ENCODE measurements at regions not wholly inside any gene's neighbourhood (a gene's known extent, or its start where the extent isn't known, plus 50 kb on each side); places are given as distances from the start of the nearest gene placed in this dataset.

- no peak for DNase-seq
- H3K9me3 Mint-ChIP-seq (ENCODE audit: low read depth, unreplicated experiment), result peaks cover 8% of the 10 kb centered on the region
- no peak overlapping the region for H3K4me3 Mint-ChIP-seq (ENCODE audit: low read depth, unreplicated experiment)
- H3K27me3 Mint-ChIP-seq (ENCODE audit: unreplicated experiment), result no peaks in the 10 kb centered on the region
- H3K27ac Mint-ChIP-seq (ENCODE audit: unreplicated experiment), result no peak overlapping the region
- no peaks in the 10 kb centered on the region for H3K36me3 Mint-ChIP-seq (ENCODE audit: insufficient read depth, unreplicated experiment)
- no peaks in the 10 kb centered on the region for H3K4me1 Mint-ChIP-seq (ENCODE audit: low read depth, unreplicated experiment)
- no TSS peak for BruUV-seq (replicated peaks)
- CTCF ChIA-PET, result no interaction called here
- TF ChIP-seq CTCF (IDR thresholded peaks at IDR 0.05; ENCODE audit: unreplicated experiment), result no peak
- intact Hi-C loops (cut with micrococcal nuclease; ENCODE audit: unreplicated experiment), result no loop called here
Observed at GRCh38 chr19:30178721-30179402, 193.3 kb upstream of the ZNF536 start.

- H3K9me3 Mint-ChIP-seq (ENCODE audit: low read depth, unreplicated experiment), result peaks cover 13% of the 10 kb centered on the region
- no TSS peak for BruUV-seq (replicated peaks)
- CTCF ChIA-PET, result no interaction called here
Observed at GRCh38 chr19:30180691-30181090, 191.5 kb upstream of the ZNF536 start.

GRCh38 chr19:30183807-30184490 is 188.2 kb upstream of the ZNF536 start:
- intact Hi-C loops (cut with micrococcal nuclease; ENCODE audit: unreplicated experiment), result no loop called here
- no TSS peak for BruUV-seq (replicated peaks)
- Mint-ChIP-seq H3K4me3 (ENCODE audit: low read depth, unreplicated experiment) (no peak overlapping the region), H3K9me3 (ENCODE audit: low read depth, unreplicated experiment) (peaks cover 17% of the 10 kb centered on the region), H3K36me3 (ENCODE audit: insufficient read depth, unreplicated experiment) (no peaks in the 10 kb centered on the region), H3K27ac (ENCODE audit: unreplicated experiment) (no peak overlapping the region), H3K4me1 (ENCODE audit: low read depth, unreplicated experiment) (no peaks in the 10 kb centered on the region), H3K27me3 (ENCODE audit: unreplicated experiment) (no peaks in the 10 kb centered on the region)
- TF ChIP-seq CTCF (IDR thresholded peaks at IDR 0.05; ENCODE audit: unreplicated experiment), result no peak
- DNase-seq, result no peak
- CTCF ChIA-PET, result no interaction called here

More at GRCh38 chr19:30180691-30181090, 191.5 kb upstream of the ZNF536 start:
- Mint-ChIP-seq H3K27ac (ENCODE audit: unreplicated experiment) (no peak overlapping the region), H3K4me3 (ENCODE audit: low read depth, unreplicated experiment) (no peak overlapping the region), H3K4me1 (ENCODE audit: low read depth, unreplicated experiment) (no peaks in the 10 kb centered on the region), H3K27me3 (ENCODE audit: unreplicated experiment) (no peaks in the 10 kb centered on the region), H3K36me3 (ENCODE audit: insufficient read depth, unreplicated experiment) (no peaks in the 10 kb centered on the region)
- intact Hi-C loops (cut with micrococcal nuclease; ENCODE audit: unreplicated experiment), result no loop called here
- no peak for TF ChIP-seq CTCF (IDR thresholded peaks at IDR 0.05; ENCODE audit: unreplicated experiment)
- DNase-seq, result no peak

- H3K36me3 Mint-ChIP-seq (ENCODE audit: insufficient read depth, unreplicated experiment), result no peaks in the 10 kb centered on the region
- H3K27ac Mint-ChIP-seq (ENCODE audit: unreplicated experiment), result no peak overlapping the region
- peaks cover 4% of the 10 kb centered on the region for H3K9me3 Mint-ChIP-seq (ENCODE audit: low read depth, unreplicated experiment)
- no TSS peak for BruUV-seq (replicated peaks)
- no peak overlapping the region for H3K4me3 Mint-ChIP-seq (ENCODE audit: low read depth, unreplicated experiment)
- intact Hi-C loops (cut with micrococcal nuclease; ENCODE audit: unreplicated experiment), result no loop called here
- no peak for DNase-seq
- H3K27me3 Mint-ChIP-seq (ENCODE audit: unreplicated experiment), result no peaks in the 10 kb centered on the region
- H3K4me1 Mint-ChIP-seq (ENCODE audit: low read depth, unreplicated experiment), result no peaks in the 10 kb centered on the region
- CTCF ChIA-PET, result no interaction called here
- TF ChIP-seq CTCF (IDR thresholded peaks at IDR 0.05; ENCODE audit: unreplicated experiment), result no peak
Observed at GRCh38 chr19:30202060-30202600, 170.1 kb upstream of the ZNF536 start.

Measured in Calu3 (cell line).